Heart left ventricle (tissue), 13 donors: ENCODE measurements at regions not wholly inside any gene's neighbourhood (a gene's known extent, or its start where the extent isn't known, plus 50 kb on each side); places are given as distances from the start of the nearest gene placed in this dataset.

Source experiments
- CTCF ChIP-seq, 12 donors: fragments of 200-600 bp; sonication (generic) in 4 of 12; IDR thresholded peaks; one replicate each; pipeline versions ENCODE4 v1.5.0 to v1.8.0; 2018 to 2022; ENCODE audit warnings: antibody characterized with exemption in 12 of 12, mild to moderate bottlenecking in 5 of 12
- POLR2A ChIP-seq, 2 donors: fragments of 450-650 bp; IDR thresholded peaks; one replicate each; pipeline ENCODE4 v1.6.1; 2017; ENCODE audit warnings: antibody characterized with exemption in 2 of 2, mild to moderate bottlenecking in 2 of 2, moderate library complexity in 2 of 2
- donor health status: ischemic (EF 13 %, LVEDD 7.1; RV severe dilation, severe dysfunction).
- donor health status: DM: no; HTN: yes; CAD: no.
- donor health status: DM: no; HTN: no; CAD: no.
- donor health status: ischemic (EF 25% LVEDD 6.9; RV normal size, moderate dysfunction).
- donor health status: ischemic (EF 25% LVEDD 5.7; RV mildly dilated, moderate dysfunction).
- donor health status: ischemic (EF 35%, LVEDD 5.7; RV mildly dilated, moderate dysfunction).
- donor health status: nonischemic (EF 11% LVEDD 7.7; RV severe dilation, severe dysfunction).
- donor health status: DM: yes; HTN: yes; CAD: no.
- donor health status: PGD.
- donor health status: ischemic (EF 29% LVEDD 5.4; RV normal size, mild dysfunction).
- donor health status: nonischemic (EF 23%, LVEDD 6.1; RV moderate dilation, normal function).

- no peak for TF ChIP-seq CTCF (IDR thresholded peaks at IDR 0.05)
- TF ChIP-seq POLR2A (IDR thresholded peaks at IDR 0.05), result no peak
These were observed 104.1 kb upstream of the AKIRIN2 start for GRCh38 chr6:87806099-87806498.
